Right lobe of liver (tissue), 4 donors: ENCODE measurements at regions not wholly inside any gene's neighbourhood (a gene's known extent, or its start where the extent isn't known, plus 50 kb on each side); places are given as distances from the start of the nearest gene placed in this dataset.

ENCODE experiments used
- CTCF ChIP-seq, 4 donors: fragments of 200-600 bp in 3 of 4; fragments of 450-650 bp in 1 of 4; IDR thresholded peaks; one replicate each; pipeline versions ENCODE4 v1.5.1 to v1.8.0; 2016 to 2022; ENCODE audit warnings: antibody characterized with exemption in 4 of 4, mild to moderate bottlenecking in 2 of 4
- POLR2A ChIP-seq: fragments of 450-650 bp; IDR thresholded peaks from one replicate; pipeline ENCODE4 v1.6.1; 2017; ENCODE audit warnings: antibody characterized with exemption, mild to moderate bottlenecking
- donor health status: DM: no; HTN: no; CAD: no.
- donor health status: DM: no; HTN: no; CAD: no.
- donor health status: DM: no; HTN: yes; CAD: no.

- TF ChIP-seq CTCF (IDR thresholded peaks at IDR 0.05) (no peak), POLR2A (no peak)
These were observed 163.4 kb downstream of the COL6A3 start for GRCh38 chr2:237250599-237250998.
